ENCODE measurements at regions not wholly inside any gene's neighbourhood (a gene's known extent, or its start where the extent isn't known, plus 50 kb on each side); places are given as distances from the start of the nearest gene placed in this dataset.

GRCh38 chr15:98505611-98506031 lies 142.7 kb upstream of the IGF1R start:
- no peak for TF ChIP-seq CTCF (IDR thresholded peaks at IDR 0.05; ENCODE audit: insufficient read depth, low read depth, low read length)
- no peak for TF ChIP-seq EZH2 (IDR thresholded peaks at IDR 0.05; ENCODE audit: insufficient read depth, low read length)
- Histone ChIP-seq H3K9me3 (ENCODE audit: insufficient read depth, low read depth, low read length) (no peaks in the 10 kb centered on the region), H3K27me3 (ENCODE audit: insufficient read depth, low read length) (peaks cover 8% of the 10 kb centered on the region), H3K9ac (ENCODE audit: low read length) (no peak overlapping the region), H3K79me2 (ENCODE audit: insufficient read depth, low read length) (no peaks in the 10 kb centered on the region), H3K36me3 (ENCODE audit: insufficient read depth, low read length) (no peaks in the 10 kb centered on the region), H3K27ac (ENCODE audit: low read depth, low read length) (no peak overlapping the region), H3K4me2 (ENCODE audit: low read length) (no peak overlapping the region), H3K4me1 (ENCODE audit: insufficient read depth, low read length) (no peaks in the 10 kb centered on the region), H2AFZ (ENCODE audit: low read depth, low read length) (no peak overlapping the region), H4K20me1 (ENCODE audit: insufficient read depth, low read length) (no peaks in the 10 kb centered on the region), H3K4me3 (ENCODE audit: insufficient read depth, low read depth, low read length) (no peak overlapping the region)
- Mint-ChIP-seq H3K36me3 (ENCODE audit: low read depth, unreplicated experiment) (no peaks in the 10 kb centered on the region), H3K4me3 (ENCODE audit: unreplicated experiment) (no peak overlapping the region), H3K9me3 (ENCODE audit: unreplicated experiment) (peaks cover 6% of the 10 kb centered on the region), H3K27ac (ENCODE audit: unreplicated experiment) (no peak overlapping the region), H3K4me1 (ENCODE audit: low read depth, unreplicated experiment) (no peaks in the 10 kb centered on the region), H3K27me3 (ENCODE audit: low read depth, unreplicated experiment) (peaks cover 34% of the 10 kb centered on the region)
- DNase-seq (ENCODE audit: low read depth) (no peak), FAIRE-seq (no peak)

- no peak overlapping the region for H3K27ac Mint-ChIP-seq (ENCODE audit: unreplicated experiment)
- DNase-seq (ENCODE audit: low read depth) (no peak), FAIRE-seq (no peak)
- H3K4me3 Mint-ChIP-seq (ENCODE audit: unreplicated experiment) = no peak overlapping the region
- H3K4me3 ChIP-seq (ENCODE audit: insufficient read depth, low read depth, low read length) = no peak overlapping the region
- no peaks in the 10 kb centered on the region for H3K36me3 Mint-ChIP-seq (ENCODE audit: low read depth, unreplicated experiment)
- H2AFZ ChIP-seq (ENCODE audit: low read depth, low read length) = no peak overlapping the region
- H3K4me2 ChIP-seq (ENCODE audit: low read length) = no peak overlapping the region
- no peaks in the 10 kb centered on the region for H3K36me3 ChIP-seq (ENCODE audit: insufficient read depth, low read length)
- peaks cover 34% of the 10 kb centered on the region for H3K27me3 Mint-ChIP-seq (ENCODE audit: low read depth, unreplicated experiment)
- no peaks in the 10 kb centered on the region for H4K20me1 ChIP-seq (ENCODE audit: insufficient read depth, low read length)
- H3K9ac ChIP-seq (ENCODE audit: low read length) = no peak overlapping the region
- no peaks in the 10 kb centered on the region for H3K79me2 ChIP-seq (ENCODE audit: insufficient read depth, low read length)
- H3K27ac ChIP-seq (ENCODE audit: low read depth, low read length) = no peak overlapping the region
- no peaks in the 10 kb centered on the region for H3K9me3 ChIP-seq (ENCODE audit: insufficient read depth, low read depth, low read length)
- peaks cover 8% of the 10 kb centered on the region for H3K27me3 ChIP-seq (ENCODE audit: insufficient read depth, low read length)
- H3K4me1 ChIP-seq (ENCODE audit: insufficient read depth, low read length) = no peaks in the 10 kb centered on the region
- TF ChIP-seq CTCF (IDR thresholded peaks at IDR 0.05; ENCODE audit: insufficient read depth, low read depth, low read length) (no peak), EZH2 (IDR thresholded peaks at IDR 0.05; ENCODE audit: insufficient read depth, low read length) (no peak)
- H3K9me3 Mint-ChIP-seq (ENCODE audit: unreplicated experiment) = peaks cover 6% of the 10 kb centered on the region
- H3K4me1 Mint-ChIP-seq (ENCODE audit: low read depth, unreplicated experiment) = no peaks in the 10 kb centered on the region
Measured at GRCh38 chr15:98506172-98506571, 142.2 kb upstream of the IGF1R start.

GRCh38 chr15:98506711-98507110 lies 141.6 kb upstream of the IGF1R start:
- Histone ChIP-seq H4K20me1 (ENCODE audit: insufficient read depth, low read length) (no peaks in the 10 kb centered on the region), H3K4me1 (ENCODE audit: insufficient read depth, low read length) (no peaks in the 10 kb centered on the region), H3K9me3 (ENCODE audit: insufficient read depth, low read depth, low read length) (no peaks in the 10 kb centered on the region), H3K9ac (ENCODE audit: low read length) (no peak overlapping the region), H2AFZ (ENCODE audit: low read depth, low read length) (no peak overlapping the region), H3K27ac (ENCODE audit: low read depth, low read length) (no peak overlapping the region), H3K27me3 (ENCODE audit: insufficient read depth, low read length) (peaks cover 8% of the 10 kb centered on the region), H3K79me2 (ENCODE audit: insufficient read depth, low read length) (no peaks in the 10 kb centered on the region), H3K4me3 (ENCODE audit: insufficient read depth, low read depth, low read length) (no peak overlapping the region), H3K4me2 (ENCODE audit: low read length) (no peak overlapping the region), H3K36me3 (ENCODE audit: insufficient read depth, low read length) (no peaks in the 10 kb centered on the region)
- TF ChIP-seq CTCF (IDR thresholded peaks at IDR 0.05; ENCODE audit: insufficient read depth, low read depth, low read length) = no peak
- no peak for TF ChIP-seq EZH2 (IDR thresholded peaks at IDR 0.05; ENCODE audit: insufficient read depth, low read length)
- no peaks in the 10 kb centered on the region for H3K4me1 Mint-ChIP-seq (ENCODE audit: low read depth, unreplicated experiment)
- peaks cover 6% of the 10 kb centered on the region for H3K9me3 Mint-ChIP-seq (ENCODE audit: unreplicated experiment)
- peaks cover 31% of the 10 kb centered on the region for H3K27me3 Mint-ChIP-seq (ENCODE audit: low read depth, unreplicated experiment)
- no peaks in the 10 kb centered on the region for H3K36me3 Mint-ChIP-seq (ENCODE audit: low read depth, unreplicated experiment)
- no peak for FAIRE-seq
- no peak overlapping the region for H3K27ac Mint-ChIP-seq (ENCODE audit: unreplicated experiment)
- no peak overlapping the region for H3K4me3 Mint-ChIP-seq (ENCODE audit: unreplicated experiment)
- DNase-seq (ENCODE audit: low read depth) = no peak
